SH-SY5Y (cell line): ENCODE measurements at regions not wholly inside any gene's neighbourhood (a gene's known extent, or its start where the extent isn't known, plus 50 kb on each side); places are given as distances from the start of the nearest gene placed in this dataset.

Experiments
- GATA2 ChIP-seq: IDR thresholded peaks from 2 replicates; pipeline ENCODE4 v1.6.1; 2011; ENCODE audit warnings: mild to moderate bottlenecking, low read depth, low read length
- GATA3 ChIP-seq: IDR thresholded peaks from 2 replicates; pipeline ENCODE4 v1.6.1; 2011; ENCODE audit warnings: low read depth, mild to moderate bottlenecking, low read length, moderate library complexity

DNA sequence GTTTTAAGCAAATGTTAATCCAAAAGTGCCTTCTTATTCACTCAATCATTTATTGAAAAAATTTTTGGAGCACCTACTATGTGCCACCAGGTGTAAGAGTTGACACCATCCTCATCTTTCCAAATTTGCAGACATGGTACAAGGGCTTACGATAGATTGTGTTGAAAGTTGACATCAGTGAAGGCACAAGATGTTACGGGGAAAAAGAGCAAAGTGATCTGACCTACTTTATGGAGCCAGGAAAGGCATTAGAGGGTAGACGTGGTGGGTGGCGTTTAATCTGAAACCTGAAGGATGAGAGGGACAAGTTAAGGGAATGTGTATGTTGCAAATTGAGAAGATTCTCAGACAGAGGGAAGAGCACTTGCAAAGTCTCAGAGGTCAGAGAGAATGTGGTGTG is 167.8 kb upstream of the HAND2 start:
- TF ChIP-seq GATA2 (no peak), GATA3 (no peak)
